ENCODE measurements at regions not wholly inside any gene's neighbourhood (a gene's known extent, or its start where the extent isn't known, plus 50 kb on each side); places are given as distances from the start of the nearest gene placed in this dataset.

DNA sequence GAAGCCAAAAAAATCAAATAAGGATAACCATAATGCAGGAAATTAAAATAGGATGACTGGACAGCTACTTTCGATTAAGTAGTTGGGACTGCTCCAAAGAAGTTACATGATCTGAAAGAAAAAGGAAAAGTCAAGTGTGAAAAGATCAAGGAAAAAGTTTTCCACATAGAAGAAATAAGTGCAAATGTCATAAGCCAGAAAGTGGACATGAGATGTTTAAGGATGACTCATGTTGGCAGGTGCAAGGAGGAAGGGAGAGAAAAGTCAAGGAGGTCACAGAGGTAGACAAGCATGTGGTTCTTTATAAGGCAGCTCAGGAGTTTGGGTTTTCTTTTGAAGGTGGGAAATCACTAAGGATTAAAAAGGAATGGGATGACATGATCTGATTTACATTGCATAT is 89.8 kb upstream of the GPRIN3 start:
- Histone ChIP-seq H3K9me3 (ENCODE audit: control insufficient read depth, insufficient read depth, low read length) (no peaks in the 10 kb centered on the region), H3K4me1 (ENCODE audit: insufficient read depth, low read length) (peaks cover 12% of the 10 kb centered on the region; the same call in 1 of the 2 replicates), H3K36me3 (ENCODE audit: insufficient read depth, low read length) (no peaks in the 10 kb centered on the region), H3K9ac (ENCODE audit: low read depth, low read length) (no peak overlapping the region)

DNA sequence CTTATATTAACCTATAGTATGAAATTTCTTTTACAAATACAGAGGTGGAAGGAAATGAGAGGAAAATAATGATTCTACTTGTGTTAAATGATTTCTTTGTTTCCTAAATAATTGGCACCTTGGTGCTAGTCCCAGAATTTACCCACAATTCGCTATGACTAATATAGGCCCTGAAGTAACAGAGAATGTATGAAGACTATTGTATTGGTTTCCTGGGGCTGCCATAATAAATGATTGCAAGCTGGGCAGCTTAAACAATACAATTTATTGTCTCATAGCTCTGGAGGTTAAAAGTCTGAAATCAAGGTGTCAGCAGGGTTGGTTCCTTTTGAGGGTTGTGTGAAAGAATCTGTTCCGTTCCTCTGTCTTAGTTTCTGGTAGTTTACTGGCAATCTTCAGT is 74.8 kb upstream of the GPRIN3 start:
- Histone ChIP-seq H3K4me1 (ENCODE audit: insufficient read depth, low read length) (no peaks in the 10 kb centered on the region), H3K9ac (ENCODE audit: low read depth, low read length) (no peak overlapping the region), H3K9me3 (ENCODE audit: control insufficient read depth, insufficient read depth, low read length) (no peaks in the 10 kb centered on the region; the same call in 1 of the 2 replicates), H3K36me3 (ENCODE audit: insufficient read depth, low read length) (no peaks in the 10 kb centered on the region)

DNA sequence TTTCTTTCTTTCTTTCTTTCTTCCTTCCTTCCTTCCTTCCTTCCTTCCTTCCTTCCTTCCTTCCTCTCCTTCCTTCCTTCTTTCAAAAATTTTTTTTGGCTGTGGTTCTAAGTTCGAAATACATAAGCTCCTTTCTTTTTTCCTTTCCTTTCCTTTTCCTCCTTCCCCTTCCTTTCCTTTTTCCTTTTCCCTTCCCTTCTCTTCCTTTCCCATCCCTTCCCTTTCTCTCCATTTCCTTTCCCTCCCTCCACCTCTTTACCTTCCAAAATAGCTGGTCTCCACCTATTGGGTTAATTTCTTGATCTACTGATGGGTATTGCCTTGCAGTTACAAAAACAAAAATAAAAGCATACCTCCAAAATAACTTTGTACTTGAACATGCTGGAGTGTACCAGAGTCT is 73.4 kb upstream of the GPRIN3 start:
- H3K9me3 ChIP-seq (ENCODE audit: control insufficient read depth, insufficient read depth, low read length), result no peaks in the 10 kb centered on the region; the same call in 1 of the 2 replicates
- H3K36me3 ChIP-seq (ENCODE audit: insufficient read depth, low read length), result no peaks in the 10 kb centered on the region
- no peak overlapping the region for H3K9ac ChIP-seq (ENCODE audit: low read depth, low read length)
- no peaks in the 10 kb centered on the region for H3K4me1 ChIP-seq (ENCODE audit: insufficient read depth, low read length)

DNA sequence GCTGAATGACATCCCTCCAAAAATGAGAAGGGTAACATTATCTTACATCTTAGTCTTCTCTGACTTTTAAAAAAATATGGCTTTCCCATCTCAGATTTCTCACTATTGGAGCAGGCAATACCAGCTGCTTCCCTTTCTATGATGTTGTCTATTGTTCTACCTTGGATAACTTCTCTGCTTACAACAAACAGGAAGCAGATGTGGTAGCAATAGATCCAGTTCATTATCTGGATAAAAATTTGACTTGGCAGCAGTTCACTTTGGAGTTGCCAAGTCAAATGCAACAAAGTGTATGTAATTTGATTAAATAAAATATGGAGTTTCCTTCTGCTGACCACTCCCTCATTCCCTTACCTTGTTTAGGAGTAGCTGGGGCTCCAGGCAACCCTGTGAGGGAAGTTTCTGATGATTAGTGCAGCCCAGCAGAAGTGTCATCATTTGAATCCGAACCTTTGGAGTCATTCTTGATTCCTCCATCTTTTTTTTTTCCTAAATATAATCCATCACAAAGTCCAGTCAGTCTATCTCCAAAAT is 72.0 kb upstream of the GPRIN3 start:
- no peaks in the 10 kb centered on the region; the same call in 1 of the 2 replicates for H3K9me3 ChIP-seq (ENCODE audit: control insufficient read depth, insufficient read depth, low read length)
- no peak overlapping the region for H3K9ac ChIP-seq (ENCODE audit: low read depth, low read length)
- H3K4me1 ChIP-seq (ENCODE audit: insufficient read depth, low read length), result no peaks in the 10 kb centered on the region
- no peaks in the 10 kb centered on the region for H3K36me3 ChIP-seq (ENCODE audit: insufficient read depth, low read length)

DNA sequence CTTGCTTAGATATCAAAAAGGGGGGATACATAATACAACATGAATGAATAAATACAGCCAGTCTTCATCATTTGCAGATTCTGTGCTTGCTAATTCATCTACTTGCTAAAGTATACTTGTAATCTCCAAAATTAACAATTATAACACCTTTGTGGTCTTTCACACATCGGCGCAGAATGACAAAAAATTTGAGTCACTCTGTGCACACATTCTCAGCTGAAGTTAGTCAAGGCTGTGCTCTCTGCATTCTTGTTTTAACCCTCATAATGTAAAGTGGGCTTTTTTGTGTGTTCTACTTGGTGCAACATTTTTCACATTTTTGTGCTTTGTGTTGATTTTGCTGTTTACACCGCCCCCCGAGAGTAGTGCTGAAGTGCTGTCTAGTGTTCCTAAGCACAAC is 65.8 kb upstream of the GPRIN3 start:
- Histone ChIP-seq H3K9me3 (ENCODE audit: control insufficient read depth, insufficient read depth, low read length) (no peaks in the 10 kb centered on the region), H3K4me1 (ENCODE audit: insufficient read depth, low read length) (no peaks in the 10 kb centered on the region), H3K9ac (ENCODE audit: low read depth, low read length) (no peak overlapping the region), H3K36me3 (ENCODE audit: insufficient read depth, low read length) (no peaks in the 10 kb centered on the region)

DNA sequence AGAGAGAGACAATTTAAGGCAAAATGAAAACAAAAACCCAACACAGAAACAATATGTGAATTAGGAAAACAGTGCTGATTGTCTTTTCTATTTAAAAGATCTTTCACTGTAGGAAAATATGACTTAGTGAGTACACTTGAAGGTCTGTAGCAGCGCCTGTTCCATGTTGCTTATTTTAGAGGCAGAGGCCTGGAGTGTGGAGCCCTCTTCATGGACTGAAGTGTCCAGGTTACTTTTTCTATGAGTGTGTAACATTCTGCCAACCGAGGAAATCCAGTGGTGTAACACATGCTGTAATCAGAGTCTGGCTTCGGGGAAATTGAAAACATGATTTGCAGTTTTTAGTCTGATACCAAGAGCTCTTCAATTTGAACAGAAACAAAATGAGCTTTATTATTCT is 64.0 kb upstream of the GPRIN3 start:
- Histone ChIP-seq H3K9me3 (ENCODE audit: control insufficient read depth, insufficient read depth, low read length) (no peaks in the 10 kb centered on the region), H3K4me1 (ENCODE audit: insufficient read depth, low read length) (no peaks in the 10 kb centered on the region), H3K9ac (ENCODE audit: low read depth, low read length) (no peak overlapping the region), H3K36me3 (ENCODE audit: insufficient read depth, low read length) (no peaks in the 10 kb centered on the region)

DNA sequence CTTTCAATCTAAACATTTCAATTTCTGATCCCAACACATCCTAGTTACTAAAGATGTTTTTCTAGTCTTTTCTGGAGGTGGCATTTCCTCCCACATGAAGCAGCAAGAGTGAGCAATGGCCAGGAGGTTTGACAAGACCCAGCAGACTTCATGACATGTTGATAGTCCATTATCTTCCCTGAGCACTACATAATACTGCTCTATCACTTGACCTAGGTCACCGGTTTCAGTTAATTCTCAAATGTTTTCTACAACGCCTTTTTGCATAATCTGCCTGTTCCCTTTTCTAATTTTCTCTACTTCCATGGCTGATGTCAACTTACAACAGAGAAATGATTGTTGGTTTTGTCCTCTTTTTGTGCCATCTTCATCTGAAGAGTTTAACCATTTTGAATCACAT is 62.0 kb upstream of the GPRIN3 start:
- Histone ChIP-seq H3K9me3 (ENCODE audit: control insufficient read depth, insufficient read depth, low read length) (no peaks in the 10 kb centered on the region), H3K36me3 (ENCODE audit: insufficient read depth, low read length) (no peaks in the 10 kb centered on the region), H3K9ac (ENCODE audit: low read depth, low read length) (no peak overlapping the region), H3K4me1 (ENCODE audit: insufficient read depth, low read length) (no peaks in the 10 kb centered on the region)

DNA sequence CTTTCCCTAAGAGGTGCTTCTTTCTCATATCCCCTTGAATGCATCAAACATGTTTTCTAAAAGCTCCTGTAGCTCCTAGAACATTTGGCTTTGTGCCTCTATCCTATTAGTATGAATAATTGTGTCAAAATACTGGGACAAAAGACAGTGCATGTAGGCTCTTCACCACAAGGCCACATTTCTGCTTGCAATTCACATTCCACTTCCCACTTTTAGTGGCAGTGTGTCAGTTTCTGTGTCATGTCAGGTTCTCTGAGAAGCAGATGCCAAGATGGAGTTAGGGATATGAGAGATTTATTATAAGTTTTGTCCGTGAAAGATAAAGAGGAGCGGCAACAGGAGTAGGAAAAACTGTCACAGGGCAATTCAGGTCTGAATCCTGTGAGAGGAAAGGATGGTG is 61.3 kb upstream of the GPRIN3 start:
- H3K4me1 ChIP-seq (ENCODE audit: insufficient read depth, low read length), result no peaks in the 10 kb centered on the region
- H3K36me3 ChIP-seq (ENCODE audit: insufficient read depth, low read length), result no peaks in the 10 kb centered on the region
- H3K9me3 ChIP-seq (ENCODE audit: control insufficient read depth, insufficient read depth, low read length), result no peaks in the 10 kb centered on the region
- H3K9ac ChIP-seq (ENCODE audit: low read depth, low read length), result no peak overlapping the region

DNA sequence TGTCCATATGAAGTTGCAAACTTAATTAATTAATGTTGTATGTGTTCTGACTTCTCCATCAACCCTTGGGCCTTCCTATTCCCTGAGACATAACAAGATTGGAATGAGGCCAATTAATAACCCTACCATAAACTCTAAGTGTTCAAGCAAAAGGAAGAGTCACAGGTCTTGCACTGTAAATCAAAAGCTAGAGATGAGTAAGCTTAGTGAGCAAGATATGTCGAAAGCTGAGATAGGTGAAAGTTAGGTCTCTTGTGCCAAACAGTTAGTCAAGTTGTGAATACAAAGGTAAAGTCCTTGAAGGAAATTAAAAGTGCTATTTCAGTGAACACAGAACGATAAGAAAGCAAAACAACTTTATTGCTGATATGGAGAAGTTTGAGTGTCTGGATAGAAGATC is 58.2 kb upstream of the GPRIN3 start:
- Histone ChIP-seq H3K4me1 (ENCODE audit: insufficient read depth, low read length) (no peaks in the 10 kb centered on the region), H3K36me3 (ENCODE audit: insufficient read depth, low read length) (no peaks in the 10 kb centered on the region), H3K9me3 (ENCODE audit: control insufficient read depth, insufficient read depth, low read length) (no peaks in the 10 kb centered on the region), H3K9ac (ENCODE audit: low read depth, low read length) (no peak overlapping the region)

DNA sequence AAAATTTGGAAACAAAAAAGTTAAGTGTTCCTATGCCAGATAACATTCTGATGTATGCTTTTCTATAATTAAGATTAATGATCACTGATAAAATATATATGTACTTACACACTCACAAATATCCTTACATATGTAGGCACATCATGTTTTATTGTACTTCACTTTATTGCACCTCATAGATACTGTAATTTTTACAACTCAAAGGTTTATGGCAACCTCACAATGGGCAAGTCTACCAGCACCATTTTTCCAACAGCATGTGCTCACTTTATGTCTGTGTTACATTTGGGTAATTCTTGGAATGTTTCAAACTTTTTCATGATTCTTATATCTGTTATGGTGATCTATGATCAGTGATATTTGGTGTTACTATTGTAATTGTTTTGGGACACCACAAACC is 57.8 kb upstream of the GPRIN3 start:
- H3K36me3 ChIP-seq (ENCODE audit: insufficient read depth, low read length), result no peaks in the 10 kb centered on the region
- H3K4me1 ChIP-seq (ENCODE audit: insufficient read depth, low read length), result no peaks in the 10 kb centered on the region
- H3K9ac ChIP-seq (ENCODE audit: low read depth, low read length), result no peak overlapping the region
- H3K9me3 ChIP-seq (ENCODE audit: control insufficient read depth, insufficient read depth, low read length), result no peaks in the 10 kb centered on the region

DNA sequence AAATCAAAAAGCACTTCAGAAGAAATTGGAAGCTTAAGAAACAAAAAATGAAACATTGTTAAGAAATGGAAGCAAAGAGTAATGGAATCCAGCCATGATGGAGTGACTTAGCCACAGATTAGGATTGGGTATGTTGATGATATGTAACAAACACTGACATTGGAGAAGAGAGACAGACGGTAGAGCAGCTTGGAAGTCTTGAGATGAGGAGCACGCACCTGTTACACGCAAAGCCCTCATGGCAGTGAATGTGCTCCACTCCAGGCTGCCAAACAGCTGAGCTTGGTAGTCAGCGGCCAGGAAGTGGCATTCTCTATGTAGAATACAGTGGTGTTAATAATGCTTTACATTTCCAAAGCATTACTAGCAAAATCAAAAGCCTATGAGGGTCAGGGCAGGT is 56.9 kb upstream of the GPRIN3 start:
- H3K9me3 ChIP-seq (ENCODE audit: control insufficient read depth, insufficient read depth, low read length), result no peaks in the 10 kb centered on the region
- H3K9ac ChIP-seq (ENCODE audit: low read depth, low read length), result no peak overlapping the region
- H3K36me3 ChIP-seq (ENCODE audit: insufficient read depth, low read length), result no peaks in the 10 kb centered on the region
- no peaks in the 10 kb centered on the region for H3K4me1 ChIP-seq (ENCODE audit: insufficient read depth, low read length)

DNA sequence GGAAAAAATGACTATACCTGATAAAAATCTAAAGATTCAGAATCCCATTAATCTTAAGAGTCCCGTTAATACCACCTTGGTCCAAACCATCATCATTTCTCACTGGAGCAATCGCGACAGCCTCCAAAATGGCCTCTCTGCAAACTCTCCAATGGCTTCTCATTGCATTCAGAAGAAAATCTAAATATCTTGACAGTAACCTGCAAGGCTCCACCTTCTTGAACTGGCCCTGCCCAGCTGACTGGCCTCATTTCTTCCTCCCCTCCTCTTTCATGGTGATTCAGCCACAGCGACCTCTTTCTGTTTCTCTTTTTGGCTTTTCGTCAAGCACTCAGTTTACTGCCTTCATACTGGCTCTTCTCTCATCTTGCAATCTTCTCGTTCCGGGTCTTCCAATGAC is 56.2 kb upstream of the GPRIN3 start:
- Histone ChIP-seq H3K36me3 (ENCODE audit: insufficient read depth, low read length) (no peaks in the 10 kb centered on the region), H3K9ac (ENCODE audit: low read depth, low read length) (no peak overlapping the region), H3K4me1 (ENCODE audit: insufficient read depth, low read length) (no peaks in the 10 kb centered on the region), H3K9me3 (ENCODE audit: control insufficient read depth, insufficient read depth, low read length) (no peaks in the 10 kb centered on the region)

DNA sequence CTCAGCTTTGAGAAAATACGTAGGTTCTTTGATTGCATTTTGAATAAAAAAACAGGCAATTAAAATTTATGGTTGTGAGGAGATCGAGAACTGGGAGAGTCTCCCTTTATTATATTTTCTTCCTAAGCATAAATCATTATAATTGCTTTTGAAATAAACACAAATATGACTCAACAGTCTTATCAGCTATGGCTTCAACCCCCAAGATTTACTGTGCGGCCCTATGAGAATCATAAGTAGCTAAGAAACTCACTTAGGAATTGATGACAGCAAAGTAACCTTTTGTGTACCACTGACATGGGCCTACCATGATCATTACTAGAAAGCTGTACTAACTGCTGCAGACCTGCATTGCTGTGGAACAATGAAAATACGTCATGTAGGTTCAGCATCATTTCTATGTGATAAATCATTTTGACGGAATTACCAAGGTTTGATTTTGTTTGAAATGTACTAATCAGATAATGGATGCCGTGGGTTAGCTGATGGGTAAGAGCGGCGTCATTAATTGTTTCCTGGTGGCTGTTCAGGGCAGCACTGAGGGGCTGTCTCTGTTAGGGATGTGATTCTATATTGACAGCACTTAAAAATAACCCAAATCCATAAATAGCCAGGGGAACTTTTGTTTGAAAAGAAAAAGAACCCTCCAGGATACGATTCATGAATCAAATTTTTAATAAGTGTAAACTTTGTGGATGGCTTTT is 51.5 kb upstream of the GPRIN3 start:
- H3K4me1 ChIP-seq (ENCODE audit: insufficient read depth, low read length), result no peaks in the 10 kb centered on the region
- no peaks in the 10 kb centered on the region for H3K9me3 ChIP-seq (ENCODE audit: control insufficient read depth, insufficient read depth, low read length)
- H3K9ac ChIP-seq (ENCODE audit: low read depth, low read length), result no peak overlapping the region
- H3K36me3 ChIP-seq (ENCODE audit: insufficient read depth, low read length), result no peaks in the 10 kb centered on the region

DNA sequence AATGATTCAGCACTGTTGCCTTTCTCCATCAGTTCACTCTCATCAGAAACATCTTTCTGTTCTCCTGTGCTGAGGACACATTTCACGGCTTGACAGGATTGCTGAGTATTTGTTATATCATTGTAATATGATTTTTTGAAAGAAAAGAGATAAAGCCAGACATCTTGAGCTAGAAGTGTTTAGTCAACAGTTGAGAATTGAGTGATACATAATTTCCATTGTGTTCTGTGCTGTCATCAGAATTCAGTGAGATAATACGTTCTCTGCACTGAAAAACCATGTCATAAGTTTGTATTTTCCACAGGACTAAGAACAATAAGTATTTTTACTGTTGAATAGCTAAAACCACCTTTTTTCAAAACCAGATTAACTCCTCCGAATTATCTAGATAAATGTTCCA is 50.2 kb upstream of the GPRIN3 start:
- no peak overlapping the region for H3K9ac ChIP-seq (ENCODE audit: low read depth, low read length)
- no peaks in the 10 kb centered on the region for H3K36me3 ChIP-seq (ENCODE audit: insufficient read depth, low read length)
- no peaks in the 10 kb centered on the region for H3K4me1 ChIP-seq (ENCODE audit: insufficient read depth, low read length)
- no peaks in the 10 kb centered on the region for H3K9me3 ChIP-seq (ENCODE audit: control insufficient read depth, insufficient read depth, low read length)
